ENCODE measurements at regions not wholly inside any gene's neighbourhood (a gene's known extent, or its start where the extent isn't known, plus 50 kb on each side); places are given as distances from the start of the nearest gene placed in this dataset.

DNA sequence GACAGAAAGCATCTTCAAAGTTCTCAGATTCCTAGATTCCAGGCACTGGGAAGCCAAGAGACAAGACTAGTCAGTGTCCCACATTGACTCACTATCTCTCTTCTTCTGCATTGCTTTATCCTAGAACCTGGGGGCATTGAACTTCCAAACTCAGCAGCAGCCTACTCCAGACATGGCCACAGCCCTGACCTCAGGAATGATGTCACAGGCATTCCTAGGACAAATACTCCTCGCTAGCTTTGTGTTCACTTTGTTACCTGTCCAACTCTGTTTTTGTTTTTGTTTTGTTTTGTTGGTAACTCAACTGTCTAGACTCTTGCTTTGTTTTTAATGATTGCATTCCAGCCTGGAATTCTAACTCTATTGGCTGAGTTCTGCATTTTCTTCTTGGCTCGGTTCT is 449.3 kb upstream of the SPHKAP start:
- Histone ChIP-seq H3K27me3 (replicated peaks; ENCODE audit: insufficient read depth) (no peaks in the 10 kb centered on the region), H3K27ac (no peak overlapping the region), H3K9me3 (no peaks in the 10 kb centered on the region), H3K36me3 (no peaks in the 10 kb centered on the region), H3K4me3 (no peak overlapping the region), H3K4me1 (replicated peaks) (no peaks in the 10 kb centered on the region)
- WGBS: 84% methylated on average over 2 of the region's 2 CpGs
- DNase-seq (ENCODE audit: low spot score): no peak
- intact Hi-C loops (cut with DNase I): no loop called here
- TF ChIP-seq POLR2A (IDR thresholded peaks at IDR 0.05): no peak
- TF ChIP-seq, protein P1, sequence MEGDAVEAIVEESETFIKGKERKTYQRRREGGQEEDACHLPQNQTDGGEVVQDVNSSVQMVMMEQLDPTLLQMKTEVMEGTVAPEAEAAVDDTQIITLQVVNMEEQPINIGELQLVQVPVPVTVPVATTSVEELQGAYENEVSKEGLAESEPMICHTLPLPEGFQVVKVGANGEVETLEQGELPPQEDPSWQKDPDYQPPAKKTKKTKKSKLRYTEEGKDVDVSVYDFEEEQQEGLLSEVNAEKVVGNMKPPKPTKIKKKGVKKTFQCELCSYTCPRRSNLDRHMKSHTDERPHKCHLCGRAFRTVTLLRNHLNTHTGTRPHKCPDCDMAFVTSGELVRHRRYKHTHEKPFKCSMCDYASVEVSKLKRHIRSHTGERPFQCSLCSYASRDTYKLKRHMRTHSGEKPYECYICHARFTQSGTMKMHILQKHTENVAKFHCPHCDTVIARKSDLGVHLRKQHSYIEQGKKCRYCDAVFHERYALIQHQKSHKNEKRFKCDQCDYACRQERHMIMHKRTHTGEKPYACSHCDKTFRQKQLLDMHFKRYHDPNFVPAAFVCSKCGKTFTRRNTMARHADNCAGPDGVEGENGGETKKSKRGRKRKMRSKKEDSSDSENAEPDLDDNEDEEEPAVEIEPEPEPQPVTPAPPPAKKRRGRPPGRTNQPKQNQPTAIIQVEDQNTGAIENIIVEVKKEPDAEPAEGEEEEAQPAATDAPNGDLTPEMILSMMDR (IDR thresholded peaks at IDR 0.05): no peak
- TF ChIP-seq POLR2AphosphoS5 (IDR thresholded peaks at IDR 0.05): no peak

DNA sequence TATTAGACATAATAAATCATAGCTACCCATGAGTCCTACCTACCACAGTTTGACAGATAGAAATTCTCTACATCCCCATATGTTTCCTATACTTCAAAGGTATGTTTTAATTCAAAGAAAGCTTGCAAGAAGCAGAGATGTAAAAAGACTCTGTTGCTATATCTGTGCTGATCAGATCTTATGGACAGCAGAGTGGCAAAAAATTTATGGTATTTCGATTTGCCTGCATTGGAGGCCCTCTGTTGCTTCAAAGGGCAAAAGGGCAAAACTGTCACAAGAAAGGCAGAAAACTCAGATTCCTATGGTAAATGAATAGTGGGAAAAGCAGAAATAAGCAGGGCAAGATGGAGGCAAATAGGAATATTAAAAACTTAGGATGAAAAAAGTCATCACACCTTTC is 447.8 kb upstream of the SPHKAP start:
- Histone ChIP-seq H3K4me1 (replicated peaks) (no peaks in the 10 kb centered on the region), H3K4me3 (no peak overlapping the region), H3K27ac (no peak overlapping the region), H3K9me3 (no peaks in the 10 kb centered on the region), H3K36me3 (no peaks in the 10 kb centered on the region), H3K27me3 (replicated peaks; ENCODE audit: insufficient read depth) (no peaks in the 10 kb centered on the region)
- intact Hi-C loops (cut with DNase I): no loop called here
- WGBS: 69% methylated on average over 1 of the region's 1 CpG
- TF ChIP-seq POLR2AphosphoS5 (IDR thresholded peaks at IDR 0.05) (no peak), POLR2A (IDR thresholded peaks at IDR 0.05) (no peak)
- TF ChIP-seq, protein P1 (IDR thresholded peaks at IDR 0.05): no peak
- DNase-seq (ENCODE audit: low spot score): no peak

DNA sequence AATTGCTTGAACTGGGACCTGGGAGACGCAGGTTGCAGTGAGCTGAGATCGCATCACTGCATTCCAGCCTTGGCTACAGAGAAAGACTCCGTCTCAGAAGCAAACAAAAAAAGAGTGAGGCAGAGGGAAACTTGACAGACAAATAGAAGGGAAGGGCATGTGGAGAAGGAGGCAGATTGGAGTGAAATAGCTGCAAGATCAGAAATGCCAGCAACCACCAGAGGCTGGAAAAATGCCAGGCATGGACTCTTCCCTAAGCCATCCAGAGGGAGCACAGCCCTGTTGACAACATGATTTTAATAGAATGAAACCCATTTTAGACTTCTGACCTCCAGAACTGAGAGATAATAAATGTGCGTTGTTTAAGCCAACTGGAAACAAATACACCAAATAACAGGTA is 447.2 kb upstream of the SPHKAP start:
- no peak for DNase-seq (ENCODE audit: low spot score)

DNA sequence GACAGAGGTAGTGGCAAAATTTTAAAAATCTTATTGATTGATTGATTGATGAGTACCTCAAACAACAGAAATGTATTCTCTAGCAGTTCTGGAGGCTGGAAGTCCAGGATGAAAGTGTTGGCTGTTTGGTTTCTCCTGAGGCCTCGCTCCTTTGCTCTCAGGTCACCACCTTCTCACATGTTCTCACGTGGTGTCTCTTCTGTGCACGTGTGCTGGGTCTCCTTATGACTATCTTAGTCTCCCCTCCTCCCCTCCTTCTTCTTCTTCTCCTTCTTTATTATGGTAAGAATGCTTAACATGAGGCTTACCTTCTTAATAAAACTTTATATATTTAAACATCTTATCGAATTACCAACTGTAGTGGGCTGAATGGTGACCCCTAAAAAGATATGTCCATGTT is 446.0 kb upstream of the SPHKAP start:
- DNase-seq (ENCODE audit: low spot score): no peak
- H3K4me1 ChIP-seq (replicated peaks): no peaks in the 10 kb centered on the region
- WGBS: 79% methylated on average over 4 of the region's 4 CpGs
- H3K27me3 ChIP-seq (replicated peaks; ENCODE audit: insufficient read depth): no peaks in the 10 kb centered on the region
- TF ChIP-seq, protein P1 (IDR thresholded peaks at IDR 0.05): no peak
- TF ChIP-seq POLR2AphosphoS5 (IDR thresholded peaks at IDR 0.05): no peak
- TF ChIP-seq POLR2A (IDR thresholded peaks at IDR 0.05): no peak
- intact Hi-C loops (cut with DNase I): no loop called here
- H3K27ac ChIP-seq: no peak overlapping the region
- no peaks in the 10 kb centered on the region for H3K36me3 ChIP-seq
- no peaks in the 10 kb centered on the region for H3K9me3 ChIP-seq
- H3K4me3 ChIP-seq: no peak overlapping the region

More for the DNA sequence above, 447.2 kb upstream of the SPHKAP start:
- no peaks in the 10 kb centered on the region for H3K36me3 ChIP-seq
- intact Hi-C loops (cut with DNase I): no loop called here
- no peaks in the 10 kb centered on the region for H3K27me3 ChIP-seq (replicated peaks; ENCODE audit: insufficient read depth)
- H3K4me3 ChIP-seq: no peak overlapping the region
- 63% methylated on average over 4 of the region's 4 CpGs for WGBS
- H3K9me3 ChIP-seq: no peaks in the 10 kb centered on the region
- H3K4me1 ChIP-seq (replicated peaks): no peaks in the 10 kb centered on the region
- TF ChIP-seq POLR2AphosphoS5 (IDR thresholded peaks at IDR 0.05) (no peak), POLR2A (IDR thresholded peaks at IDR 0.05) (no peak)
- TF ChIP-seq, protein P1 (IDR thresholded peaks at IDR 0.05): no peak
- no peak overlapping the region for H3K27ac ChIP-seq

DNA sequence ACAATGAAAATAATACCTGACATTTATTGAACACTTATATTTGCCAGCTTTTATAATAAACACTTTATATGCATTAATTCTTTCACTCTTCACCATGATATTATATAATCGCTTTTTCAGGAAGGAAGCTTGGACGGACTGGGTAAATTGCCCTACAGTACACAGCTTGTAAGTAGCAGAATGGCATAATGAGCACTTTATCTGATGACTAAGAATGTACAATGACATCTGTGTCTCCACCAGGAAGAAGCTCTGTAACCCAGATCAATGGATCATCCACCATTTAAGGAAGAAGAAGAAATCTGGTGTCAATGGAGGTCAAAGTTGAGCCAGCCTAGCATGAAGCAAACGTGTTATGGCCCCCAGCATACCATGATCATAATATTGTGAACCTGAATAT is 444.0 kb upstream of the SPHKAP start:
- H3K4me1 ChIP-seq (replicated peaks): no peaks in the 10 kb centered on the region
- intact Hi-C loops (cut with DNase I): no loop called here
- H3K36me3 ChIP-seq: no peaks in the 10 kb centered on the region
- TF ChIP-seq POLR2A (IDR thresholded peaks at IDR 0.05) (no peak), POLR2AphosphoS5 (IDR thresholded peaks at IDR 0.05) (no peak)
- TF ChIP-seq, protein P1 (IDR thresholded peaks at IDR 0.05): no peak
- H3K9me3 ChIP-seq: no peaks in the 10 kb centered on the region
- H3K4me3 ChIP-seq: no peak overlapping the region
- DNase-seq (ENCODE audit: low spot score): no peak
- H3K27ac ChIP-seq: no peak overlapping the region
- WGBS: 80% methylated on average over 3 of the region's 3 CpGs
- no peaks in the 10 kb centered on the region for H3K27me3 ChIP-seq (replicated peaks; ENCODE audit: insufficient read depth)
